ENCODE measurements at regions not wholly inside any gene's neighbourhood (a gene's known extent, or its start where the extent isn't known, plus 50 kb on each side); places are given as distances from the start of the nearest gene placed in this dataset.

DNA sequence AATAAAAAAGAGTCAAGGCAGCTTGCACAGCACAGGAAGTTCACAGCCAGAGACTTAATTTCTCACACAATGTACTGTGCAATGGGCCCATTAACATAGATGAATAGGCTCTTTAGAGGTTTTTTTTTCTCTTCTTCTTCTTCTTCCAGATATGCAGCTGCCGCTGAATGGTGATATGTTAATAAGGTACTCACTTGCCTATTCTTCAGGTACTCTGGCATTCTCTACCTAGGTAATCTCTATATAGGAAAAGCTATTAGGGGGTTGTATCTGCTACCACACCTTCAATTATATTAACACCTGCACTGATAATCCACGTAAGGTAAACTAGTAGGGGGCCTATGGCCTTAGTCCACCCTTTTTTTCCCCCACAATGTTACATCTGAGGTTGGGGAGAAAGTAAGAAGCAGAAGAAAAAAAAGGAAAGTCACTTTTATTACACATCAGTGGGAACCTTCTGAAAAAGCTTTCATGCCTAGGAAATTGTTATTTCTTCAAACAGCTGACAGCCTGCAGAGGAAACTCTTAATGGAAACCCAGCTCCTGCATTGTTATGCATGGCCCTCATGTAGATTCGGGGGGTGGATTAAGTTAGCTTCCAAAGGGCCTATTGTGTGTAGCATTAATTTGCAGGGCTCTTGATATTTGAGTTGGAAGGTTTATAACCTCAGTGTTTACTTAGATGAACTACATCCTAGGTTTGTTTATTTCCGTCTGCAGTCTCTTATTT lies 525.5 kb downstream of the ZIC1 start:
- no peak for TF ChIP-seq POLR2A (IDR thresholded peaks at IDR 0.05)
- TF ChIP-seq, protein P1, sequence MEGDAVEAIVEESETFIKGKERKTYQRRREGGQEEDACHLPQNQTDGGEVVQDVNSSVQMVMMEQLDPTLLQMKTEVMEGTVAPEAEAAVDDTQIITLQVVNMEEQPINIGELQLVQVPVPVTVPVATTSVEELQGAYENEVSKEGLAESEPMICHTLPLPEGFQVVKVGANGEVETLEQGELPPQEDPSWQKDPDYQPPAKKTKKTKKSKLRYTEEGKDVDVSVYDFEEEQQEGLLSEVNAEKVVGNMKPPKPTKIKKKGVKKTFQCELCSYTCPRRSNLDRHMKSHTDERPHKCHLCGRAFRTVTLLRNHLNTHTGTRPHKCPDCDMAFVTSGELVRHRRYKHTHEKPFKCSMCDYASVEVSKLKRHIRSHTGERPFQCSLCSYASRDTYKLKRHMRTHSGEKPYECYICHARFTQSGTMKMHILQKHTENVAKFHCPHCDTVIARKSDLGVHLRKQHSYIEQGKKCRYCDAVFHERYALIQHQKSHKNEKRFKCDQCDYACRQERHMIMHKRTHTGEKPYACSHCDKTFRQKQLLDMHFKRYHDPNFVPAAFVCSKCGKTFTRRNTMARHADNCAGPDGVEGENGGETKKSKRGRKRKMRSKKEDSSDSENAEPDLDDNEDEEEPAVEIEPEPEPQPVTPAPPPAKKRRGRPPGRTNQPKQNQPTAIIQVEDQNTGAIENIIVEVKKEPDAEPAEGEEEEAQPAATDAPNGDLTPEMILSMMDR (IDR thresholded peaks at IDR 0.05): no peak

Measured in gastroesophageal sphincter (tissue), 3 donors.